ENCODE measurements at regions not wholly inside any gene's neighbourhood (a gene's known extent, or its start where the extent isn't known, plus 50 kb on each side); places are given as distances from the start of the nearest gene placed in this dataset.

- no peak for DNase-seq (ENCODE audit: low spot score)
- in situ Hi-C loops (cut with MboI; ENCODE audit: low pct_unique_long_range_greater_than_20kb, low sequenced_read_pairs, unreplicated experiment): no loop called here
- TF ChIP-seq CTCF (IDR thresholded peaks at IDR 0.05; ENCODE audit: extremely low read depth, insufficient read depth, missing control alignments): no peak
These were observed 99.2 kb upstream of the BOD1 start for GRCh38 chr5:173715607-173716006.

- no peak for TF ChIP-seq CTCF (IDR thresholded peaks at IDR 0.05; ENCODE audit: extremely low read depth, insufficient read depth, missing control alignments)
These were observed 99.7 kb upstream of the BOD1 start for GRCh38 chr5:173716058-173716682.

GRCh38 chr5:173717959-173718358 lies 101.5 kb upstream of the BOD1 start:
- no peak for DNase-seq (ENCODE audit: low spot score)
- no peak for TF ChIP-seq CTCF (IDR thresholded peaks at IDR 0.05; ENCODE audit: extremely low read depth, insufficient read depth, missing control alignments)
- in situ Hi-C loops (cut with MboI; ENCODE audit: low pct_unique_long_range_greater_than_20kb, low sequenced_read_pairs, unreplicated experiment): no loop called here

More at GRCh38 chr5:173716058-173716682, 99.7 kb upstream of the BOD1 start:
- no peak for DNase-seq (ENCODE audit: low spot score)
- in situ Hi-C loops (cut with MboI; ENCODE audit: low pct_unique_long_range_greater_than_20kb, low sequenced_read_pairs, unreplicated experiment): no loop called here

- DNase-seq (ENCODE audit: low spot score): no peak
- no peak for TF ChIP-seq CTCF (IDR thresholded peaks at IDR 0.05; ENCODE audit: extremely low read depth, insufficient read depth, missing control alignments)
- in situ Hi-C loops (cut with MboI; ENCODE audit: low pct_unique_long_range_greater_than_20kb, low sequenced_read_pairs, unreplicated experiment): no loop called here
These were observed 102.0 kb upstream of the BOD1 start for GRCh38 chr5:173718469-173718868.

- no peak for TF ChIP-seq CTCF (IDR thresholded peaks at IDR 0.05; ENCODE audit: extremely low read depth, insufficient read depth, missing control alignments)
- in situ Hi-C loops (cut with MboI; ENCODE audit: low pct_unique_long_range_greater_than_20kb, low sequenced_read_pairs, unreplicated experiment): no loop called here
- no peak for DNase-seq (ENCODE audit: low spot score)
These were observed 103.3 kb upstream of the BOD1 start for GRCh38 chr5:173719731-173720082.

- in situ Hi-C loops (cut with MboI; ENCODE audit: low pct_unique_long_range_greater_than_20kb, low sequenced_read_pairs, unreplicated experiment): no loop called here
- no peak for DNase-seq (ENCODE audit: low spot score)
- TF ChIP-seq CTCF (IDR thresholded peaks at IDR 0.05; ENCODE audit: extremely low read depth, insufficient read depth, missing control alignments): no peak
These were observed 104.0 kb upstream of the BOD1 start for GRCh38 chr5:173720286-173720952.
